CD4-positive, alpha-beta memory T cell (primary cell): ENCODE measurements at regions not wholly inside any gene's neighbourhood (a gene's known extent, or its start where the extent isn't known, plus 50 kb on each side); places are given as distances from the start of the nearest gene placed in this dataset.
"Not testable (repeated sequence)": the region's sequence is repeated elsewhere in the genome, so short reads cannot be mapped to it uniquely, and the experiment has no call there.

ENCODE experiments used
- CTCF ChIA-PET: fragments of 350-600 bp; sonication (Branson Sonifier 250); formaldehyde crosslinking; loops from one replicate; lab custom pipeline; 2021; ENCODE audit warnings: inconsistent platforms; ENCODE audit not compliant: partially characterized antibody; lab: Charles Lee
- POLR2A ChIA-PET: fragments of 350-600 bp; sonication (Branson Sonifier 250); formaldehyde crosslinking; loops from one replicate; lab custom pipeline; 2021; ENCODE audit not compliant: partially characterized antibody; lab: Charles Lee
- DNase-seq, 5 donors: peaks; one replicate each; pipeline versions ENCODE4 v3.0.0 to v3.0.0-alpha.2; 2020 to 2022; ENCODE audit warnings: mixed read lengths in 1 of 5
- H3K27ac ChIP-seq: one replicate; pipeline ENCODE4 v1.7.0; 2013; ENCODE audit warnings: low read depth, low read length
- H3K27me3 ChIP-seq: 2 replicates; pipeline ENCODE4 v1.7.0; 2013; ENCODE audit warnings: mild to moderate bottlenecking, low read length, moderate library complexity; ENCODE audit not compliant: insufficient read depth
- H3K36me3 ChIP-seq: 2 replicates; pipeline ENCODE4 v1.7.0; 2013; ENCODE audit warnings: mild to moderate bottlenecking, low read length, moderate library complexity; ENCODE audit not compliant: insufficient read depth
- H3K4me1 ChIP-seq: 2 replicates; pipeline ENCODE4 v1.7.0; 2013; ENCODE audit warnings: mild to moderate bottlenecking, low read length, moderate library complexity; ENCODE audit not compliant: insufficient read depth
- H3K4me3 ChIP-seq, 2 donors: one replicate each; pipeline ENCODE4 v1.7.0; 2013; ENCODE audit warnings: low read length in 2 of 2, mild to moderate bottlenecking in 1 of 2
- H3K9me3 ChIP-seq, 2 donors: one replicate each; pipeline ENCODE4 v1.7.0; 2013; ENCODE audit warnings: low read length in 2 of 2, control low read depth in 1 of 2; ENCODE audit not compliant: control insufficient read depth in 1 of 2
- H3K27ac Mint-ChIP-seq, 7 donors: one replicate each; pipeline ENCODE4 v1.8.0; 2020 to 2021; ENCODE audit warnings: mixed read lengths in 7 of 7, mild to moderate bottlenecking in 6 of 7, inconsistent platforms in 3 of 7, moderate library complexity in 3 of 7
- H3K27me3 Mint-ChIP-seq, 2 donors: one replicate each; pipeline ENCODE4 v1.8.0; 2020 to 2021; ENCODE audit warnings: mixed read lengths in 2 of 2
- H3K36me3 Mint-ChIP-seq, 2 donors: one replicate each; pipeline ENCODE4 v1.8.0; 2020 to 2021; ENCODE audit warnings: mixed read lengths in 2 of 2, inconsistent platforms in 1 of 2, mild to moderate bottlenecking in 1 of 2
- H3K4me1 Mint-ChIP-seq, 4 donors: one replicate each; pipeline ENCODE4 v1.8.0; 2020 to 2021; ENCODE audit warnings: mixed read lengths in 4 of 4, mild to moderate bottlenecking in 1 of 4
- H3K4me3 Mint-ChIP-seq, 8 donors: one replicate each; pipeline ENCODE4 v1.8.0; 2020 to 2021; ENCODE audit warnings: mixed read lengths in 8 of 8, mild to moderate bottlenecking in 7 of 8, moderate library complexity in 6 of 8, inconsistent platforms in 3 of 8
- H3K9me3 Mint-ChIP-seq, 8 donors: one replicate each; pipeline ENCODE4 v1.8.0; 2020 to 2021; ENCODE audit warnings: mixed read lengths in 8 of 8, mild to moderate bottlenecking in 5 of 8, inconsistent platforms in 3 of 8, moderate library complexity in 1 of 8
- intact Hi-C: fragments of 100-400 bp; cut with micrococcal nuclease; formaldehyde crosslinking; loops from one replicate; pipeline ENCODE4 v1.15.1; 2023

DNA sequence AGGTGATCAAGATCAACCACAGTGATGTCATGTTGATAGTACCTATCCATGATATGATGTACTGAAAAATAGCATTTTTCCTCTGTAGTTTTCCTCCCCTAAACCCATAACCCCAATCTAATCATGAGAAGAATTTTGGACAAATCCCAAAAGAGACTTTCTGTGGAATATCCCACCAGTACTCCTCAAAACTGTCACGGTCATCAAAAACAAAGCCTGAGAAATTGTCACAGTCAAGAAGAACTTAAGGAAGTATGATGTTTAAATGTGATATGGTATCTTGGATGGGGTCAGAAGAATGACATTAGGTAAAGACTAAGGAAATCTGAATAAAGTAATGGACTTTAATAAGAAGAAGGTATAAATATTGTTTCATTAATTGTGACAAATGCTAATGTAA is 248.8 kb downstream of the RMST start:
- Mint-ChIP-seq H3K27ac (no peak overlapping the region), H3K9me3 (peaks cover 0 to 10% (median 4%) of the 10 kb centered on the region in 8 donors), H3K27me3 (no peaks in the 10 kb centered on the region), H3K4me1 (no peaks in the 10 kb centered on the region), H3K4me3 (no peak overlapping the region), H3K36me3 (no peaks in the 10 kb centered on the region)
- no peak for DNase-seq
- no peaks in the 10 kb centered on the region for H3K27me3 ChIP-seq
- CTCF ChIA-PET, result no interaction called here
- H3K9me3 ChIP-seq, result no peaks in the 10 kb centered on the region
- intact Hi-C loops, result no loop called here
- no peaks in the 10 kb centered on the region for H3K36me3 ChIP-seq
- no peaks in the 10 kb centered on the region for H3K4me1 ChIP-seq
- H3K27ac ChIP-seq, result no peak overlapping the region
- H3K4me3 ChIP-seq, result no peak overlapping the region
- POLR2A ChIA-PET, result no interaction called here

DNA sequence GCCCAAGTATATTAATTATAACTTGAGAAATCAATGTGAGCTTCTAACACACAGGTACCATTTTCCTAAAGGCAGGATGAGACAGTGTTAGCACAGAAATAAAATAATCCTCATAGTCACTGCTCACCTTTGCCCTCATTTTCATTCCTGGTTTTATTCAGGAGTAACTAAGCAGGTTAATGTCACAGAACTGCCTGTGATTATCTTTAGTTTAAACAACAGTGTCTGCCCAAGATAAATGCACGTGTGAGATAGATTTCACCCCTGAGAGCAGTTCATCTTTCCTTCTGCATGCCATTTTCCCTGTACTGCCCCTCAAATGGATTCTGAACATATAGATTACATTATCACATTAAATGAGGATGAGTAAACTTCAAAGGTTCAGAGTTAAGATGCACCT is 250.7 kb downstream of the RMST start:
- no peak overlapping the region for H3K4me3 Mint-ChIP-seq
- CTCF ChIA-PET, result interaction anchor here (1.3 kb wide), 1 partner anchor 18 kb away, joined by 3 read pairs; no protein-coding TSS in a partner anchor
- H3K9me3 Mint-ChIP-seq, result peaks cover 0 to 10% (median 4%) of the 10 kb centered on the region in 8 donors

DNA sequence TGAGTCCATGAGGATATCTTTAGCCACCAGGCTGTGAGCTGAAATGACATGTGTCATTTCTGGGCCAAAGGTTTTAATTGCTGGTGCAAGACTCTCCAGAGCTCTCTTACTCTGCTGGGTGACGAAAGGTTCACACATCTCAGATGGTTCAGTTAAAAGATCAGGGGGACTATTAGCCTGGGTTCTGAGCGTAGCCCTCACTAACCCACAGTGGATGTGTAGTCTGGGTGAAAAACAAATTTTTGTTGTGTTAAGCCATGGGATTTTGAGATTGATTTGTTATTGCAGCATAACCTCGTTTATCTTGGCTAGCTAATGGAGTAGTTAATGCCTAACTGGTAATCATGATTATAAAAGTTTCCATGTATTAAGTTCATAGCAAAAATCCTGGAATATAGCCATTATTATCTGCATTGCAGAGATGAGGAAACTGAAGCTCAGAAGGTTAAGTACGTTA is 251.5 kb downstream of the RMST start:
- Histone ChIP-seq H3K36me3 (no peaks in the 10 kb centered on the region), H3K9me3 (no peaks in the 10 kb centered on the region), H3K4me3 (no peak overlapping the region), H3K4me1 (no peaks in the 10 kb centered on the region), H3K27me3 (no peaks in the 10 kb centered on the region), H3K27ac (no peak overlapping the region)
- no peaks in the 10 kb centered on the region for H3K27me3 Mint-ChIP-seq
- CTCF ChIA-PET, result interaction anchor here (1.3 kb wide), 1 partner anchor 18 kb away, joined by 3 read pairs; no protein-coding TSS in a partner anchor
- H3K4me1 Mint-ChIP-seq, result no peaks in the 10 kb centered on the region
- POLR2A ChIA-PET, result no interaction called here
- DNase-seq, result no peak
- H3K27ac Mint-ChIP-seq, result no peak overlapping the region
- intact Hi-C loops, result no loop called here
- H3K36me3 Mint-ChIP-seq, result no peaks in the 10 kb centered on the region
- no peak overlapping the region for H3K4me3 Mint-ChIP-seq
- H3K9me3 Mint-ChIP-seq, result peaks cover 0 to 11% (median 3%) of the 10 kb centered on the region in 8 donors

More for the DNA sequence above, 250.7 kb downstream of the RMST start:
- Histone ChIP-seq H3K4me3 (no peak overlapping the region), H3K27me3 (no peaks in the 10 kb centered on the region), H3K9me3 (no peaks in the 10 kb centered on the region), H3K27ac (no peak overlapping the region), H3K36me3 (no peaks in the 10 kb centered on the region), H3K4me1 (no peaks in the 10 kb centered on the region)
- Mint-ChIP-seq H3K4me1 (no peaks in the 10 kb centered on the region), H3K36me3 (no peaks in the 10 kb centered on the region), H3K27me3 (no peaks in the 10 kb centered on the region), H3K27ac (no peak overlapping the region)
- intact Hi-C loops, result no loop called here
- POLR2A ChIA-PET, result no interaction called here
- no peak for DNase-seq

DNA sequence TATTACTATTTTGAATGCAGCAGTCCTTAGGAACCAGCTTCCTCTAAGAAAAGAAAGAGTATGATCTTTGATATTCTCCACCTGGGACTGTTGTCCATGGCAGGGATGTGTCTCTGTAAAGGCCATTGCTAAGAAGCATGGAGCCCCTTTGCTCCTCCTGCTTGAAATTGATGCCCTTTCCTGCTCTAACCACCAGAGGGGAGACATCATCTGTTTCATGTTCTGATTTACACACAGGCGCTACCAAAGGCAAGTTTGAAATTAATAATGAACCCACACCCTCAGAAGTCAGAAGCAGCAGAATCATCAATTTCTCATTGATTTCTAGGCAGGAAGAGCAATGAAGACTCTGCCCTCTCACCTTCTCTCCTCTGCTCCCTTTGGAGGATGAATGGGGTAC is 253.8 kb downstream of the RMST start:
- Mint-ChIP-seq H3K4me1 (no peaks in the 10 kb centered on the region), H3K4me3 (no peak overlapping the region), H3K27ac (no peak overlapping the region), H3K9me3 (peaks cover 0 to 12% (median 3%) of the 10 kb centered on the region in 8 donors), H3K27me3 (no peaks in the 10 kb centered on the region), H3K36me3 (no peaks in the 10 kb centered on the region)
- no peaks in the 10 kb centered on the region for H3K27me3 ChIP-seq
- no peaks in the 10 kb centered on the region for H3K9me3 ChIP-seq
- intact Hi-C loops, result no loop called here
- no peak overlapping the region for H3K27ac ChIP-seq
- H3K4me3 ChIP-seq, result no peak overlapping the region
- DNase-seq, result no peak
- no peaks in the 10 kb centered on the region for H3K4me1 ChIP-seq
- ChIA-PET CTCF (no interaction called here), POLR2A (no interaction called here)
- no peaks in the 10 kb centered on the region for H3K36me3 ChIP-seq

DNA sequence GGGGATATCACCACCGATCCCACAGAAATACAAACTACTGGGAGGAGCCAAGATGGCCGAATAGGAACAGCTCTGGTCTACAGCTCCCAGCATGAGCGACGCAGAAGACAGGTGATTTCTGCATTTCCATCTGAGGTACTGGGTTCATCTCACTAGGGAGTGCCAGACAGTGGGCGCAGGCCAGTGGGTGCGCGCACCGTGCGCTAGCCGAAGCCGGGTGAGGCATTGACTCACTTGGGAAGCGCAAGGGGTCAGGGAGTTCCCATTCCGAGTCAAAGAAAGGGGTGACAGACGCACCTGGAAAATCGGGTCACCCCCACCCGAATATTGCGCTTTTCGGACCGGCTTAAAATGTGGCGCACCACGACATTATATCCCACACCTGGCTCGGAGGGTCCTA is 261.2 kb downstream of the RMST start:
- H3K9me3 ChIP-seq, H3K36me3 Mint-ChIP-seq, CTCF ChIA-PET, DNase-seq, H3K27ac ChIP-seq, H3K4me3 Mint-ChIP-seq, H3K4me1 ChIP-seq, H3K36me3 ChIP-seq, H3K27me3 Mint-ChIP-seq, H3K27me3 ChIP-seq, H3K4me1 Mint-ChIP-seq, POLR2A ChIA-PET, H3K4me3 ChIP-seq, H3K27ac Mint-ChIP-seq, intact Hi-C loops: not testable (repeated sequence)
- peaks cover 0 to 22% (median 9%) of the 10 kb centered on the region in 8 donors for H3K9me3 Mint-ChIP-seq

DNA sequence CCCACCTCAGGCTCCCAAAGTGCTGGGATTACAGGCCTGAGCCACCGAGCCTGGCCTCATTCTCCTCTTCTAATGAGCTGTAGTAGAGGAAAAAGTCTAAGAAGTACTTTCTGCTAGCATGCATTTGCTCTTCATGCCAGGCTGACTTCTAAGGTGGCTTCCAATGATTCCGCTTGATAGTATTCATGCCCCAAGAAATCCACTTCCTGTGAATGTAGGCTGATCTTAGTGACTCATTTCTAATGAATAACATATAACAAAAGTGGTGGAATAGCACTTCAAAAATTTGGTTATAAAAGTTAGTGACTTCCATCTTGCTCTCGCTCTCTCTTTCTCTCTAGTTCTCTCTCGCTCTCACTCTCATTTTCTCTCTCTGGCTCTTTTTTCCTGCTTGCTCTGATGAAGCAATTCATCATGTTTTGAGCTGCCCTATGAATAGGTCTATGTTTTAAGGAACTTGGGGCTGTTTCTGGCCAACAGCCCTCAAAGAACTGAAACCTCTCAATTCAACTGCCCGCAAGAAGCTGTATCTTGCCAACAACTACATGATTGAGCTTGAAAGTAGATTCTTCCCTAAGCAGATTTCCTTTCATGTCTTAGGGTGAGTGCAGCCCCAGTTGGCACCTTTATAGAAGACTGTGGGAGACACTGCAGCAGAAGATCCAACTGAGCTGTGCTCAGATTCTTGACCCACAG is 282.9 kb downstream of the RMST start:
- Histone ChIP-seq H3K36me3 (no peaks in the 10 kb centered on the region), H3K4me1 (no peaks in the 10 kb centered on the region), H3K27me3 (no peaks in the 10 kb centered on the region), H3K9me3 (no peaks in the 10 kb centered on the region), H3K4me3 (no peak overlapping the region), H3K27ac (no peak overlapping the region)
- no peaks in the 10 kb centered on the region for H3K36me3 Mint-ChIP-seq
- H3K4me3 Mint-ChIP-seq, result no peak overlapping the region
- ChIA-PET CTCF (no interaction called here), POLR2A (no interaction called here)
- peaks cover 0 to 6% (median 2%) of the 10 kb centered on the region in 8 donors for H3K9me3 Mint-ChIP-seq
- H3K27ac Mint-ChIP-seq, result no peak overlapping the region
- intact Hi-C loops, result no loop called here
- no peaks in the 10 kb centered on the region for H3K4me1 Mint-ChIP-seq
- no peak for DNase-seq
- no peaks in the 10 kb centered on the region for H3K27me3 Mint-ChIP-seq

DNA sequence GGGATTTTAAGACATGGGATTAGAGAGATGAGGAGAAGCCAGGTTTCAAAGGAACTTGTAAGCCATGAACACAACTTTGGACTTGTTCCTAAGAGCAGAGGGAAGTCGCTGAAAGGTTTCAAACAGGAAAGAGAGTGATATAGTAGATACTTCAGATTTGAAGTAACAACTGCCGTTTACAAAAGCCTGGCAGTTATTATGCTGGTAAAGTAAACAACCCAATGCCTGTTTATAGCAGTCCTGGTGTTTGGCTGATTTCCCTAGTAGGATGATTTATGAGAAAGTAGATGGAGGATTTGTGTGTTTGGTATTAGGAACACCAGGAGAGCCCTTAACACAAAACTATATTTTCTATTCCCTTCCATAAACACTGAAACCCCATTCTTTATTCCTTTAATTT is 285.7 kb downstream of the RMST start:
- CTCF ChIA-PET, result no interaction called here
- H3K27ac Mint-ChIP-seq, result no peak overlapping the region
- no peak overlapping the region for H3K4me3 Mint-ChIP-seq
- no peaks in the 10 kb centered on the region for H3K4me1 Mint-ChIP-seq
- no peaks in the 10 kb centered on the region for H3K36me3 ChIP-seq
- no peaks in the 10 kb centered on the region for H3K9me3 ChIP-seq
- POLR2A ChIA-PET, result no interaction called here
- no peaks in the 10 kb centered on the region for H3K4me1 ChIP-seq
- no peaks in the 10 kb centered on the region for H3K36me3 Mint-ChIP-seq
- no peak for DNase-seq
- no peak overlapping the region for H3K4me3 ChIP-seq
- H3K27ac ChIP-seq, result no peak overlapping the region
- H3K27me3 Mint-ChIP-seq, result no peaks in the 10 kb centered on the region
- peaks cover 0 to 4% (median under 1%) of the 10 kb centered on the region in 8 donors for H3K9me3 Mint-ChIP-seq
- intact Hi-C loops, result no loop called here
- no peaks in the 10 kb centered on the region for H3K27me3 ChIP-seq
